SK-N-SH treated with all-trans-retinoic acid at 6 μM for 48 hours (cell line): ENCODE measurements at regions not wholly inside any gene's neighbourhood (a gene's known extent, or its start where the extent isn't known, plus 50 kb on each side); places are given as distances from the start of the nearest gene placed in this dataset.

Source experiments
- ATAC-seq: fragments of 200-7000 bp; cut with Tn5 transposase; 3 replicates; pipeline ENCODE4 v1.9.1; 2020; ENCODE audit warnings: mild to moderate bottlenecking, moderate library complexity
- ARNTL ChIP-seq: fragments of 450-650 bp; formaldehyde crosslinking; IDR thresholded peaks from 2 replicates; pipeline ENCODE4 v1.5.0; 2020; ENCODE audit warnings: low read depth, mild to moderate bottlenecking, moderate library complexity, borderline replicate concordance
- CSDC2 ChIP-seq: fragments of 250-450 bp; sonication (Bioruptor Pico); IDR thresholded peaks from 2 replicates; pipeline ENCODE4 v1.5.0; 2020; ENCODE audit warnings: mild to moderate bottlenecking, moderate library complexity
- ESRRG ChIP-seq: fragments of 250-450 bp; sonication (Bioruptor Pico); IDR thresholded peaks from 2 replicates; pipeline ENCODE4 v1.6.1; 2021; ENCODE audit warnings: mild to moderate bottlenecking
- GLIS3 ChIP-seq: fragments of 250-450 bp; sonication (Bioruptor Pico); IDR thresholded peaks from 2 replicates; pipeline ENCODE4 v1.5.0; 2020; ENCODE audit warnings: mild to moderate bottlenecking, moderate library complexity
- ISL1 ChIP-seq: fragments of 250-450 bp; sonication (Bioruptor Pico); IDR thresholded peaks from 2 replicates; pipeline ENCODE4 v2.1.2; 2022; ENCODE audit warnings: mild to moderate bottlenecking, moderate library complexity
- OSR1 ChIP-seq: fragments of 250-450 bp; sonication (Bioruptor Pico); IDR thresholded peaks from 2 replicates; pipeline ENCODE4 v1.8.0; 2022; ENCODE audit warnings: moderate library complexity, mild to moderate bottlenecking, inconsistent platforms
- PPARA ChIP-seq: fragments of 250-450 bp; sonication (Bioruptor Pico); IDR thresholded peaks from 2 replicates; pipeline ENCODE4 v1.5.0; 2020; ENCODE audit warnings: mild to moderate bottlenecking, borderline replicate concordance
- RARB ChIP-seq: fragments of 250-450 bp; sonication (Bioruptor Pico); IDR thresholded peaks from 2 replicates; pipeline ENCODE4 v1.8.0; 2021; ENCODE audit warnings: mild to moderate bottlenecking, moderate library complexity
- SNAI2 ChIP-seq: fragments of 250-450 bp; sonication (Bioruptor Pico); IDR thresholded peaks from 2 replicates; pipeline ENCODE4 v1.5.0; 2020; ENCODE audit warnings: mild to moderate bottlenecking, moderate library complexity
- TCF4 ChIP-seq: fragments of 250-450 bp; sonication (Bioruptor Pico); IDR thresholded peaks from 2 replicates; pipeline ENCODE4 v1.8.0; 2021; ENCODE audit warnings: mild to moderate bottlenecking, moderate library complexity, borderline replicate concordance
- TOX ChIP-seq: fragments of 250-450 bp; sonication (Bioruptor Pico); IDR thresholded peaks from 2 replicates; pipeline ENCODE4 v1.8.0; 2021; ENCODE audit warnings: mild to moderate bottlenecking, moderate library complexity, borderline replicate concordance
- TSHZ2 ChIP-seq: fragments of 250-450 bp; sonication (Bioruptor Pico); IDR thresholded peaks from 2 replicates; pipeline ENCODE4 v1.5.0; 2020; ENCODE audit warnings: mild to moderate bottlenecking, moderate library complexity
- ZC3H10 ChIP-seq: fragments of 250-450 bp; sonication (Bioruptor Pico); IDR thresholded peaks from 2 replicates; pipeline ENCODE4 v1.5.1; 2021; ENCODE audit warnings: mild to moderate bottlenecking, moderate library complexity
- ZFP30 ChIP-seq: fragments of 450-650 bp; formaldehyde crosslinking; IDR thresholded peaks from 2 replicates; pipeline ENCODE4 v1.5.0; 2022; ENCODE audit warnings: mild to moderate bottlenecking, moderate library complexity
- ZNF565 ChIP-seq: fragments of 450-650 bp; formaldehyde crosslinking; conservative IDR thresholded peaks from 2 replicates; pipeline ENCODE4 v1.5.0; 2020; ENCODE audit warnings: low read depth, mild to moderate bottlenecking, moderate library complexity
- ZNF70 ChIP-seq: fragments of 450-650 bp; formaldehyde crosslinking; IDR thresholded peaks from 2 replicates; pipeline ENCODE4 v1.5.0; 2020; ENCODE audit warnings: mild to moderate bottlenecking, moderate library complexity
- ZNF8 ChIP-seq: fragments of 450-650 bp; formaldehyde crosslinking; IDR thresholded peaks from 2 replicates; pipeline ENCODE4 v1.5.0; 2020; ENCODE audit warnings: mild to moderate bottlenecking, moderate library complexity
- TF ChIP-seq, protein P1 (sequence below): fragments of 250-450 bp; sonication (Bioruptor Pico); IDR thresholded peaks from 2 replicates; pipeline ENCODE4 v1.8.0; 2020; ENCODE audit warnings: mild to moderate bottlenecking, moderate library complexity, borderline replicate concordance
- TF ChIP-seq, protein P2 (sequence below): fragments of 250-450 bp; sonication (Bioruptor Pico); IDR thresholded peaks from 2 replicates; pipeline ENCODE4 v1.8.0; 2021; ENCODE audit warnings: low read depth, mild to moderate bottlenecking, moderate library complexity, borderline replicate concordance

DNA sequence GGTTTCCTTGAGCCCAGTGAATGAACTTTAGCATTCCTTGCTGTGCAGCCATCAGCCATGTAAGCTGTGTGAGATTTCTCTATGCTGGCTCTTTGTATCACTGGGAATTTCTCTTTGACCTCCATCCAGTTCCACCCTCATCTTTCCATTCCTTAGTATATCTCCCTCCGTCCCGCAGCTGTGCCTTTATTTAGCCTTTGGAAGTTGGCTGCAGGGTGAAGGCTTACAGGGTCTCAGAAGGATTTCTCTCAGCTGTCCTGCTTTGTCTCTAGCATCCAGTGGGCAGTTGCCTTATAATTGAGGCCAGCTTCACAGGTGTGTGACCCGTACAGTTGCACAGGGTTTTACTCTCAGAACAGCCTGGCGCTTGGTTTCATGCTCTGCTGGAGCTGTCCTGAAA lies 144.3 kb downstream of the PXDC1 start (continued):
- TF ChIP-seq TSHZ2 (CRISPR knock-in tag), result no peak

- TF ChIP-seq, protein P1, sequence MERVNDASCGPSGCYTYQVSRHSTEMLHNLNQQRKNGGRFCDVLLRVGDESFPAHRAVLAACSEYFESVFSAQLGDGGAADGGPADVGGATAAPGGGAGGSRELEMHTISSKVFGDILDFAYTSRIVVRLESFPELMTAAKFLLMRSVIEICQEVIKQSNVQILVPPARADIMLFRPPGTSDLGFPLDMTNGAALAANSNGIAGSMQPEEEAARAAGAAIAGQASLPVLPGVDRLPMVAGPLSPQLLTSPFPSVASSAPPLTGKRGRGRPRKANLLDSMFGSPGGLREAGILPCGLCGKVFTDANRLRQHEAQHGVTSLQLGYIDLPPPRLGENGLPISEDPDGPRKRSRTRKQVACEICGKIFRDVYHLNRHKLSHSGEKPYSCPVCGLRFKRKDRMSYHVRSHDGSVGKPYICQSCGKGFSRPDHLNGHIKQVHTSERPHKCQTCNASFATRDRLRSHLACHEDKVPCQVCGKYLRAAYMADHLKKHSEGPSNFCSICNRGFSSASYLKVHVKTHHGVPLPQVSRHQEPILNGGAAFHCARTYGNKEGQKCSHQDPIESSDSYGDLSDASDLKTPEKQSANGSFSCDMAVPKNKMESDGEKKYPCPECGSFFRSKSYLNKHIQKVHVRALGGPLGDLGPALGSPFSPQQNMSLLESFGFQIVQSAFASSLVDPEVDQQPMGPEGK (CRISPR knock-in tag), result no peak
- TF ChIP-seq ARNTL (CRISPR knock-in tag) (no peak), ZNF8 (CRISPR knock-in tag) (no peak), TOX (CRISPR knock-in tag) (no peak), ZNF565 (no peak), CSDC2 (no peak)
- ATAC-seq, result no peak
These were observed 146.7 kb upstream of the SLC22A23 start for GRCh38 chr6:3603340-3604130.

DNA sequence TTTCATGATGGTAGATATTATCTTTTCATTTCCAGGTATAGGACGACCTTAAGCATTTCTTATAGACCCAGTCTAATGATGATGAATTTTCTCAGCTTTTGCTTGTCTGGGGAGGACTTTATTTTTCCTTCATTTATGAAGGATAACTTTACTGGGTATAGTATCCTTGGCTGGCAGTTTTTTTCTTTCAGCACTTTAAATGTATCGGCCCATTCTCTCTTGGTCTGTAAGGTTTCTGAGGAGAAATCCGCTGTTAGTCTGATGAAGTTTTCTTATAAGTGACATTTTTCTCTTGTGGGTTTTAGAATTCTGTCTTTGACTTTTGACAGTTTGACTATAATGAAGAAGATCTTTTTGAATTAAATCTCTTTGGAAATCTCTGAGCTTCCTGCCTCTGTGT lies 144.7 kb upstream of the SLC22A23 start:
- no peak for ATAC-seq
- TF ChIP-seq, protein P1 (CRISPR knock-in tag), result no peak
- TF ChIP-seq TCF4 (CRISPR knock-in tag) (no peak), RARB (CRISPR knock-in tag) (no peak), ESRRG (CRISPR knock-in tag) (no peak)
- TF ChIP-seq, all 23 proteins: peak for 0

GRCh38 chr6:3597500-3598064 lies 140.7 kb upstream of the SLC22A23 start:
- no peak for TF ChIP-seq ZC3H10 (CRISPR knock-in tag)
- no peak for ATAC-seq

DNA sequence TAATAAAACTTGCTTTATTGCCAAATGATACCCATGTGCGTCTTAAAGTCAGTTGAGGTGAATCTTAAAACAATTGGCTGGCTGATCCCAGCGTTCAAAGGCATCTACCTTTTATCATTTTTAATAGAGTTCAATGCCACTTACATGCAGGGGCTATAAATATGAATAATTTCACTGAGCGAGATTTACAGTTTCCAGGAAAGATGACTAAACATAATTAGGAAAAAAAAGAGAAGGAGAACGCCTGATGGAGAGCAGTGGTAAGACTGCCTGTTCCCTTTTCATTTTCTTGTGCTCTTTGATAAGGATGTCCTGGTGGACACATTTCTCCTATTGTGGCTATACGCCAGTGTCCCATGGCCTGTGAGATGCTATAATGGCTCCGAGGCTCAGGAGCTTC lies 139.9 kb upstream of the SLC22A23 start:
- TF ChIP-seq, protein P2, sequence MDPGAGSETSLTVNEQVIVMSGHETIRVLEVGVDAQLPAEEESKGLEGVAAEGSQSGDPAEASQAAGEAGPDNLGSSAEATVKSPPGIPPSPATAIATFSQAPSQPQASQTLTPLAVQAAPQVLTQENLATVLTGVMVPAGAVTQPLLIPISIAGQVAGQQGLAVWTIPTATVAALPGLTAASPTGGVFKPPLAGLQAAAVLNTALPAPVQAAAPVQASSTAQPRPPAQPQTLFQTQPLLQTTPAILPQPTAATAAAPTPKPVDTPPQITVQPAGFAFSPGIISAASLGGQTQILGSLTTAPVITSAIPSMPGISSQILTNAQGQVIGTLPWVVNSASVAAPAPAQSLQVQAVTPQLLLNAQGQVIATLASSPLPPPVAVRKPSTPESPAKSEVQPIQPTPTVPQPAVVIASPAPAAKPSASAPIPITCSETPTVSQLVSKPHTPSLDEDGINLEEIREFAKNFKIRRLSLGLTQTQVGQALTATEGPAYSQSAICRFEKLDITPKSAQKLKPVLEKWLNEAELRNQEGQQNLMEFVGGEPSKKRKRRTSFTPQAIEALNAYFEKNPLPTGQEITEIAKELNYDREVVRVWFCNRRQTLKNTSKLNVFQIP, result no peak
- TF ChIP-seq ISL1 (CRISPR knock-in tag), result peak; percentile 51; the same call in 1 of the 2 replicates
- TF ChIP-seq, all 23 proteins: peak for 1
- no peak for ATAC-seq

GRCh38 chr6:3594201-3594600 lies 137.4 kb upstream of the SLC22A23 start:
- no peak for ATAC-seq
- no peak for TF ChIP-seq ZNF8 (CRISPR knock-in tag)
- TF ChIP-seq PPARA (CRISPR knock-in tag), result no peak
- TF ChIP-seq ZNF70 (CRISPR knock-in tag), result no peak
- TF ChIP-seq TOX (CRISPR knock-in tag), result no peak
- TF ChIP-seq GLIS3 (CRISPR knock-in tag), result no peak
- no peak for TF ChIP-seq CSDC2
- no peak for TF ChIP-seq SNAI2 (CRISPR knock-in tag)
- TF ChIP-seq OSR1 (CRISPR knock-in tag), result no peak
- no peak for TF ChIP-seq ESRRG (CRISPR knock-in tag)
- TF ChIP-seq ZFP30 (CRISPR knock-in tag), result no peak
- no peak for TF ChIP-seq TSHZ2 (CRISPR knock-in tag)
- TF ChIP-seq RARB (CRISPR knock-in tag), result no peak
- no peak for TF ChIP-seq ISL1 (CRISPR knock-in tag)
